MM.1S (cell line): ENCODE measurements at regions not wholly inside any gene's neighbourhood (a gene's known extent, or its start where the extent isn't known, plus 50 kb on each side); places are given as distances from the start of the nearest gene placed in this dataset.

Experiments used
- DNase-seq: peaks from one replicate; pipeline ENCODE4 v3.0.0-alpha.2; 2015
- H2AFZ ChIP-seq: fragments of 300-600 bp; sonication (generic); 2 replicates; pipeline ENCODE4 v1.6.0; 2016; ENCODE audit warnings: antibody characterized with exemption, low read length
- H3F3A ChIP-seq: fragments of 300-600 bp; sonication (generic); 2 replicates; pipeline ENCODE4 v1.6.1; 2016; ENCODE audit warnings: mild to moderate bottlenecking, antibody characterized with exemption, low read length, moderate library complexity, mixed read lengths; ENCODE audit not compliant: insufficient read depth
- H3K27ac ChIP-seq: fragments of 300-600 bp; sonication (generic); 2 replicates; pipeline ENCODE4 v1.5.1; 2016; ENCODE audit warnings: mild to moderate bottlenecking, low read length
- H3K27me3 ChIP-seq: fragments of 300-600 bp; sonication (generic); replicated peaks from 2 replicates; pipeline ENCODE4 v1.6.0; 2016; ENCODE audit warnings: low read length; ENCODE audit not compliant: insufficient read depth
- H3K36me3 ChIP-seq: fragments of 300-600 bp; sonication (generic); replicated peaks from 2 replicates; pipeline ENCODE4 v1.6.1; 2016; ENCODE audit warnings: mild to moderate bottlenecking, low read length, mixed read lengths; ENCODE audit not compliant: insufficient read depth
- H3K4me1 ChIP-seq: fragments of 300-600 bp; sonication (generic); 2 replicates; pipeline ENCODE4 v1.6.1; 2016; ENCODE audit warnings: low read length, mixed read lengths
- H3K4me2 ChIP-seq: fragments of 300-600 bp; sonication (generic); 2 replicates; pipeline ENCODE4 v1.6.0; 2016; ENCODE audit warnings: low read depth, low read length
- H3K4me3 ChIP-seq: fragments of 300-600 bp; sonication (generic); 2 replicates; pipeline ENCODE4 v1.5.1; 2016; ENCODE audit warnings: low read length, mixed read lengths
- H3K79me2 ChIP-seq: fragments of 300-600 bp; sonication (generic); 2 replicates; pipeline ENCODE4 v1.6.1; 2016; ENCODE audit warnings: mixed run types, low read length, mixed read lengths
- H3K9ac ChIP-seq: fragments of 300-600 bp; sonication (generic); 2 replicates; pipeline ENCODE4 v1.6.1; 2016; ENCODE audit warnings: low read length, mixed read lengths
- H3K9me2 ChIP-seq: fragments of 300-600 bp; sonication (generic); replicated peaks from 2 replicates; pipeline ENCODE4 v1.6.1; 2016; ENCODE audit warnings: mild to moderate bottlenecking, low read length, mixed read lengths; ENCODE audit not compliant: insufficient read depth
- H3K9me3 ChIP-seq: fragments of 300-600 bp; sonication (generic); replicated peaks from 2 replicates; pipeline ENCODE4 v1.6.1; 2016; ENCODE audit warnings: mild to moderate bottlenecking, low read length, mixed read lengths; ENCODE audit not compliant: insufficient read depth
- H4K20me1 ChIP-seq: fragments of 300-600 bp; sonication (generic); 2 replicates; pipeline ENCODE4 v1.6.1; 2016; ENCODE audit warnings: mild to moderate bottlenecking, low read length, moderate library complexity, mixed read lengths; ENCODE audit not compliant: insufficient read depth
- EZH2 ChIP-seq: fragments of 300-600 bp; sonication (generic); optimal IDR thresholded peaks from 2 replicates; pipeline ENCODE3; 2017; ENCODE audit warnings: low read depth, mild to moderate bottlenecking, antibody characterized with exemption, low read length, mixed read lengths
- EZH2phosphoT487 ChIP-seq: fragments of 300-600 bp; sonication (generic); IDR thresholded peaks from 2 replicates; pipeline ENCODE4 v1.6.1; 2018; ENCODE audit warnings: antibody characterized with exemption, low read length
- TF ChIP-seq, protein P1 (sequence below): fragments of 300-600 bp; sonication (generic); IDR thresholded peaks from 2 replicates; pipeline ENCODE4 v1.5.1; 2016; ENCODE audit warnings: antibody characterized with exemption, low read length, mixed read lengths

- Histone ChIP-seq H4K20me1 (no peaks in the 10 kb centered on the region), H3K9me3 (no peaks in the 10 kb centered on the region), H3K27ac (no peak overlapping the region), H3K27me3 (no peaks in the 10 kb centered on the region), H3K36me3 (no peaks in the 10 kb centered on the region), H3K9me2 (no peaks in the 10 kb centered on the region), H3K4me2 (no peak overlapping the region), H3K79me2 (no peaks in the 10 kb centered on the region), H3K4me1 (no peaks in the 10 kb centered on the region), H3F3A (no peaks in the 10 kb centered on the region), H3K4me3 (no peak overlapping the region), H2AFZ (no peak overlapping the region), H3K9ac (no peak overlapping the region)
- DNase-seq: no peak
- TF ChIP-seq EZH2phosphoT487: no peak
- no peak for TF ChIP-seq EZH2
- TF ChIP-seq, protein P1, sequence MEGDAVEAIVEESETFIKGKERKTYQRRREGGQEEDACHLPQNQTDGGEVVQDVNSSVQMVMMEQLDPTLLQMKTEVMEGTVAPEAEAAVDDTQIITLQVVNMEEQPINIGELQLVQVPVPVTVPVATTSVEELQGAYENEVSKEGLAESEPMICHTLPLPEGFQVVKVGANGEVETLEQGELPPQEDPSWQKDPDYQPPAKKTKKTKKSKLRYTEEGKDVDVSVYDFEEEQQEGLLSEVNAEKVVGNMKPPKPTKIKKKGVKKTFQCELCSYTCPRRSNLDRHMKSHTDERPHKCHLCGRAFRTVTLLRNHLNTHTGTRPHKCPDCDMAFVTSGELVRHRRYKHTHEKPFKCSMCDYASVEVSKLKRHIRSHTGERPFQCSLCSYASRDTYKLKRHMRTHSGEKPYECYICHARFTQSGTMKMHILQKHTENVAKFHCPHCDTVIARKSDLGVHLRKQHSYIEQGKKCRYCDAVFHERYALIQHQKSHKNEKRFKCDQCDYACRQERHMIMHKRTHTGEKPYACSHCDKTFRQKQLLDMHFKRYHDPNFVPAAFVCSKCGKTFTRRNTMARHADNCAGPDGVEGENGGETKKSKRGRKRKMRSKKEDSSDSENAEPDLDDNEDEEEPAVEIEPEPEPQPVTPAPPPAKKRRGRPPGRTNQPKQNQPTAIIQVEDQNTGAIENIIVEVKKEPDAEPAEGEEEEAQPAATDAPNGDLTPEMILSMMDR: no peak
These were observed 1822.4 kb upstream of the SEL1L start for GRCh38 chr14:83356080-83356479.

GRCh38 chr14:83372271-83372670, 1838.6 kb upstream of the SEL1L start:
- H3K9me3 ChIP-seq: no peaks in the 10 kb centered on the region

GRCh38 chr14:83379436-83379835, 1845.8 kb upstream of the SEL1L start:
- H3K4me2 ChIP-seq: no peak overlapping the region
- H3K79me2 ChIP-seq: no peaks in the 10 kb centered on the region
- no peaks in the 10 kb centered on the region for H3K9me2 ChIP-seq
- H4K20me1 ChIP-seq: no peaks in the 10 kb centered on the region
- no peak for DNase-seq
- no peak overlapping the region for H3K4me3 ChIP-seq
- H3K27me3 ChIP-seq: no peaks in the 10 kb centered on the region
- no peaks in the 10 kb centered on the region for H3F3A ChIP-seq
- H3K36me3 ChIP-seq: no peaks in the 10 kb centered on the region
- H3K27ac ChIP-seq: no peak overlapping the region
- no peak overlapping the region for H3K9ac ChIP-seq
- no peaks in the 10 kb centered on the region for H3K9me3 ChIP-seq
- H3K4me1 ChIP-seq: no peaks in the 10 kb centered on the region
- TF ChIP-seq, protein P1: no peak
- TF ChIP-seq EZH2phosphoT487 (no peak), EZH2 (no peak)
- no peak overlapping the region for H2AFZ ChIP-seq

More at GRCh38 chr14:83372271-83372670, 1838.6 kb upstream of the SEL1L start:
- Histone ChIP-seq H3K9ac (no peak overlapping the region), H3F3A (no peaks in the 10 kb centered on the region), H3K4me1 (no peaks in the 10 kb centered on the region), H3K4me3 (no peak overlapping the region), H2AFZ (no peak overlapping the region), H3K27me3 (no peaks in the 10 kb centered on the region), H4K20me1 (no peaks in the 10 kb centered on the region), H3K36me3 (no peaks in the 10 kb centered on the region), H3K79me2 (no peaks in the 10 kb centered on the region), H3K9me2 (no peaks in the 10 kb centered on the region), H3K4me2 (no peak overlapping the region), H3K27ac (no peak overlapping the region)
- DNase-seq: no peak
- TF ChIP-seq, protein P1: no peak
- TF ChIP-seq EZH2phosphoT487 (no peak), EZH2 (no peak)

GRCh38 chr14:83384253-83384652, 1850.6 kb upstream of the SEL1L start:
- no peaks in the 10 kb centered on the region for H4K20me1 ChIP-seq
- no peaks in the 10 kb centered on the region for H3K9me2 ChIP-seq
- H3K79me2 ChIP-seq: no peaks in the 10 kb centered on the region
- H3K27me3 ChIP-seq: no peaks in the 10 kb centered on the region
- no peak overlapping the region for H3K9ac ChIP-seq
- no peak overlapping the region for H3K4me3 ChIP-seq
- no peaks in the 10 kb centered on the region for H3K9me3 ChIP-seq
- H3K27ac ChIP-seq: no peak overlapping the region
- TF ChIP-seq, protein P1: no peak
- no peak for TF ChIP-seq EZH2phosphoT487
- no peak for TF ChIP-seq EZH2
- no peaks in the 10 kb centered on the region for H3K36me3 ChIP-seq
- no peak for DNase-seq
- no peaks in the 10 kb centered on the region for H3K4me1 ChIP-seq
- no peak overlapping the region for H2AFZ ChIP-seq
- H3K4me2 ChIP-seq: no peak overlapping the region
- H3F3A ChIP-seq: no peaks in the 10 kb centered on the region
